ENCODE measurements at regions not wholly inside any gene's neighbourhood (a gene's known extent, or its start where the extent isn't known, plus 50 kb on each side); places are given as distances from the start of the nearest gene placed in this dataset.

GRCh38 chr2:222774941-222775340 is 85.9 kb upstream of the ACSL3 start:
- DNase-seq (ENCODE audit: low read depth) = no peak
- no peak for TF ChIP-seq CTCF (IDR thresholded peaks at IDR 0.05; ENCODE audit: low read depth, low read length, missing control alignments)
- no peak overlapping the region for H3K4me3 ChIP-seq (ENCODE audit: low read depth, low read length)

GRCh38 chr2:222776792-222777191 is 84.0 kb upstream of the ACSL3 start:
- no peak for TF ChIP-seq CTCF (IDR thresholded peaks at IDR 0.05; ENCODE audit: low read depth, low read length, missing control alignments)
- no peak for DNase-seq (ENCODE audit: low read depth)

GRCh38 chr2:222778400-222778799 is 82.4 kb upstream of the ACSL3 start:
- TF ChIP-seq CTCF (IDR thresholded peaks at IDR 0.05; ENCODE audit: low read depth, low read length, missing control alignments) = no peak
- no peak overlapping the region for H3K4me3 ChIP-seq (ENCODE audit: low read depth, low read length)
- DNase-seq (ENCODE audit: low read depth) = no peak

More at GRCh38 chr2:222776792-222777191, 84.0 kb upstream of the ACSL3 start:
- H3K4me3 ChIP-seq (ENCODE audit: low read depth, low read length) = no peak overlapping the region

GRCh38 chr2:222779145-222779832 is 81.5 kb upstream of the ACSL3 start:
- H3K4me3 ChIP-seq (ENCODE audit: low read depth, low read length) = no peak overlapping the region
- DNase-seq (ENCODE audit: low read depth) = no peak
- TF ChIP-seq CTCF (IDR thresholded peaks at IDR 0.05; ENCODE audit: low read depth, low read length, missing control alignments) = no peak

- H3K4me3 ChIP-seq (ENCODE audit: low read depth, low read length) = no peak overlapping the region
- no peak for TF ChIP-seq CTCF (IDR thresholded peaks at IDR 0.05; ENCODE audit: low read depth, low read length, missing control alignments)
- no peak for DNase-seq (ENCODE audit: low read depth)
Measured at GRCh38 chr2:222780051-222780450, 80.8 kb upstream of the ACSL3 start.

- TF ChIP-seq CTCF (IDR thresholded peaks at IDR 0.05; ENCODE audit: low read depth, low read length, missing control alignments) = no peak
- DNase-seq (ENCODE audit: low read depth) = no peak
- no peak overlapping the region for H3K4me3 ChIP-seq (ENCODE audit: low read depth, low read length)
Measured at GRCh38 chr2:222782201-222782730, 78.6 kb upstream of the ACSL3 start.

- no peak for DNase-seq (ENCODE audit: low read depth)
- no peak overlapping the region for H3K4me3 ChIP-seq (ENCODE audit: low read depth, low read length)
- TF ChIP-seq CTCF (IDR thresholded peaks at IDR 0.05; ENCODE audit: low read depth, low read length, missing control alignments) = no peak
Measured at GRCh38 chr2:222783592-222783991, 77.2 kb upstream of the ACSL3 start.

All from GM12864 (cell line).